GM20000 (cell line): ENCODE measurements at regions not wholly inside any gene's neighbourhood (a gene's known extent, or its start where the extent isn't known, plus 50 kb on each side); places are given as distances from the start of the nearest gene placed in this dataset.

ENCODE experiments used
- DNase-seq: peaks from one replicate; pipeline ENCODE4 v3.0.0; 2012; ENCODE audit warnings: low spot score
- CTCF ChIP-seq: IDR thresholded peaks from 2 replicates; pipeline ENCODE4 v1.5.1; 2012; ENCODE audit warnings: mild to moderate bottlenecking, control low read depth; ENCODE audit errors: extremely low read depth, missing control alignments

GRCh38 chr6:4470698-4471210, 305.4 kb upstream of the CDYL start:
- no peak for TF ChIP-seq CTCF
- no peak for DNase-seq

GRCh38 chr6:4466769-4467480, 309.3 kb upstream of the CDYL start:
- DNase-seq, result no peak
- no peak for TF ChIP-seq CTCF

- no peak for TF ChIP-seq CTCF
- DNase-seq, result no peak
These were observed 309.9 kb upstream of the CDYL start for GRCh38 chr6:4466261-4466660.

GRCh38 chr6:4464638-4465037, 311.6 kb upstream of the CDYL start:
- no peak for DNase-seq
- no peak for TF ChIP-seq CTCF

- DNase-seq, result no peak
- no peak for TF ChIP-seq CTCF
These were observed 313.0 kb upstream of the CDYL start for GRCh38 chr6:4463236-4463635.

- no peak for TF ChIP-seq CTCF
- no peak for DNase-seq
These were observed 315.4 kb upstream of the CDYL start for GRCh38 chr6:4460586-4461475.

- no peak for DNase-seq
- no peak for TF ChIP-seq CTCF
These were observed 316.2 kb upstream of the CDYL start for GRCh38 chr6:4459996-4460395.
